ENCODE measurements at regions not wholly inside any gene's neighbourhood (a gene's known extent, or its start where the extent isn't known, plus 50 kb on each side); places are given as distances from the start of the nearest gene placed in this dataset.

DNA sequence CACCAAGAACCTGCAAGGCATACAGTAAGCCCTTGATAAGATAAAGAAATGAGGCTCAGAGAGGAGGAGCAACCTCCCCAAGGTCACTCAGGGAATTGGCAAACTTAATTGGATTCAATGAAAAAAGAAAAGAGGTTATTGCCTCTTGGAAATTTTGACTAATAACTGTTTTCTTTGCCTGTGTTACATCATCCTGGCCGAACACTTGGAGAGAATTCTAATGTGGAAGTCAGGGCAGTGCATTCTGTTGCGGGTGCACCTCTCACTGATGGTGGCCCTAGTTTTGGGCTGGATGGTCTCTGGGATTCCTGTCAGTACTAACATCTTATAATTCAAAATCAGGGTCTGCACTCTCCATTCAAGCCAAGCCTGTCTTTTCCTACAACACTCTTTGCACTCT, 186.2 kb upstream of the BCOR start:
- no peak overlapping the region for H3K4me3 Mint-ChIP-seq
- TF ChIP-seq, protein P1, sequence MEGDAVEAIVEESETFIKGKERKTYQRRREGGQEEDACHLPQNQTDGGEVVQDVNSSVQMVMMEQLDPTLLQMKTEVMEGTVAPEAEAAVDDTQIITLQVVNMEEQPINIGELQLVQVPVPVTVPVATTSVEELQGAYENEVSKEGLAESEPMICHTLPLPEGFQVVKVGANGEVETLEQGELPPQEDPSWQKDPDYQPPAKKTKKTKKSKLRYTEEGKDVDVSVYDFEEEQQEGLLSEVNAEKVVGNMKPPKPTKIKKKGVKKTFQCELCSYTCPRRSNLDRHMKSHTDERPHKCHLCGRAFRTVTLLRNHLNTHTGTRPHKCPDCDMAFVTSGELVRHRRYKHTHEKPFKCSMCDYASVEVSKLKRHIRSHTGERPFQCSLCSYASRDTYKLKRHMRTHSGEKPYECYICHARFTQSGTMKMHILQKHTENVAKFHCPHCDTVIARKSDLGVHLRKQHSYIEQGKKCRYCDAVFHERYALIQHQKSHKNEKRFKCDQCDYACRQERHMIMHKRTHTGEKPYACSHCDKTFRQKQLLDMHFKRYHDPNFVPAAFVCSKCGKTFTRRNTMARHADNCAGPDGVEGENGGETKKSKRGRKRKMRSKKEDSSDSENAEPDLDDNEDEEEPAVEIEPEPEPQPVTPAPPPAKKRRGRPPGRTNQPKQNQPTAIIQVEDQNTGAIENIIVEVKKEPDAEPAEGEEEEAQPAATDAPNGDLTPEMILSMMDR (IDR thresholded peaks at IDR 0.05), result no peak
- 100% methylated on average over 1 of the region's 2 CpGs for WGBS (ENCODE audit: insufficient coverage)
- H3K4me1 Mint-ChIP-seq, result peaks cover 20 to 21% of the 10 kb centered on the region in 2 donors
- peaks cover 6 to 20% of the 10 kb centered on the region in 2 donors for H3K27me3 Mint-ChIP-seq (ENCODE audit: low read depth in 2 of 2)
- peaks cover 2 to 3% of the 10 kb centered on the region in 2 donors for H3K9me3 Mint-ChIP-seq
- ATAC-seq (no peak), DNase-seq (no peak)
- peaks cover 24% of the 10 kb centered on the region for H3K4me1 ChIP-seq (ENCODE audit: control insufficient read depth, insufficient read depth, low read length)
- no peak overlapping the region for H3K4me3 ChIP-seq (ENCODE audit: low read length)
- H3K27ac ChIP-seq (ENCODE audit: low read length), result no peak overlapping the region
- intact Hi-C loops (cut with micrococcal nuclease), result no loop called here
- no peaks in the 10 kb centered on the region for H3K36me3 Mint-ChIP-seq
- no peak overlapping the region for H3K27ac Mint-ChIP-seq
- H3K9me3 ChIP-seq (ENCODE audit: control insufficient read depth, insufficient read depth, low read length), result peaks cover 3% of the 10 kb centered on the region
- no peaks in the 10 kb centered on the region for H3K36me3 ChIP-seq (ENCODE audit: control insufficient read depth, insufficient read depth, low read length)
- no peaks in the 10 kb centered on the region for H3K27me3 ChIP-seq (ENCODE audit: control insufficient read depth, insufficient read depth, low read length)

DNA sequence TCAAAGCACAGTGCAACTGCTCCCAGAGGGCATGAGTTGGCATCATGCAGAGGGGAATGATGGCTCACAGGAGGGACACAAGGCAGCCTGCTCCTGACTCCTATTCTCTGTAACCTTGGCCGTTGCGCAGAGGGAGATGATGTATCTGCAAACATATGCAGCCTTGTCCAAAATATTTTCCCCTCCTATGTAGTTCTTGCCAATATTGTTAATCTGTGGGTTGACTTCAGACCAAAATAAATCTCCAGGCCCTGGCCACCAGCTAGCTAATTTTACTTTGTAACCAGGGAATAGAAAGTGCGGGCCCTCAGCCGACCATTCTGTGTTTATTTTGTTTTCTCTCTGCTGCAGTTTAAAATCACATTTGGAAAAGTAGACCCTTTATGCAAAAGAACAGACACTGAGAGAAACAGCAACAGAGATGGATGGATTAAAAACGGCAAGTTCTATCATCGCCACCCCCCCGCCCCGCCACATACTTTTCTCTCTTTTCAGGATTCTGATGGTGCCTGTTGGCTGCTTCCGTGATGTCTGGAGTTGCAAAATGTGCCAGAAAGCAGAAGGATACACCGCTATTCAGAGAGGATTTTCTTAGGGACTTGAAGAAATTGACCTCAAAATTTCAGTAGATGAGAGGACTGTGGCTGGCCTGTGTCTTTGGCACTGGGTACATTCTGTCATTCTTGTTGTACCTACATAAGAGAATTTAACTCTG, 185.3 kb upstream of the BCOR start:
- ATAC-seq (no peak), DNase-seq (no peak)
- H3K27me3 Mint-ChIP-seq (ENCODE audit: low read depth in 2 of 2), result peaks cover 6 to 26% of the 10 kb centered on the region in 2 donors
- WGBS (ENCODE audit: insufficient coverage), result 97% methylated on average over 8 of the region's 10 CpGs
- no peak overlapping the region for H3K4me3 ChIP-seq (ENCODE audit: low read length)
- H3K4me1 Mint-ChIP-seq, result peaks cover 28 to 29% of the 10 kb centered on the region in 2 donors
- no peaks in the 10 kb centered on the region for H3K36me3 Mint-ChIP-seq
- peaks cover 2 to 3% of the 10 kb centered on the region in 2 donors for H3K9me3 Mint-ChIP-seq
- intact Hi-C loops (cut with micrococcal nuclease), result no loop called here
- no peak overlapping the region for H3K27ac ChIP-seq (ENCODE audit: low read length)
- H3K4me1 ChIP-seq (ENCODE audit: control insufficient read depth, insufficient read depth, low read length), result peaks cover 32% of the 10 kb centered on the region
- no peaks in the 10 kb centered on the region for H3K36me3 ChIP-seq (ENCODE audit: control insufficient read depth, insufficient read depth, low read length)
- peaks cover 3% of the 10 kb centered on the region for H3K9me3 ChIP-seq (ENCODE audit: control insufficient read depth, insufficient read depth, low read length)
- H3K27ac Mint-ChIP-seq, result no peak overlapping the region
- TF ChIP-seq, protein P1 (IDR thresholded peaks at IDR 0.05), result no peak
- H3K4me3 Mint-ChIP-seq, result no peak overlapping the region
- no peaks in the 10 kb centered on the region for H3K27me3 ChIP-seq (ENCODE audit: control insufficient read depth, insufficient read depth, low read length)

DNA sequence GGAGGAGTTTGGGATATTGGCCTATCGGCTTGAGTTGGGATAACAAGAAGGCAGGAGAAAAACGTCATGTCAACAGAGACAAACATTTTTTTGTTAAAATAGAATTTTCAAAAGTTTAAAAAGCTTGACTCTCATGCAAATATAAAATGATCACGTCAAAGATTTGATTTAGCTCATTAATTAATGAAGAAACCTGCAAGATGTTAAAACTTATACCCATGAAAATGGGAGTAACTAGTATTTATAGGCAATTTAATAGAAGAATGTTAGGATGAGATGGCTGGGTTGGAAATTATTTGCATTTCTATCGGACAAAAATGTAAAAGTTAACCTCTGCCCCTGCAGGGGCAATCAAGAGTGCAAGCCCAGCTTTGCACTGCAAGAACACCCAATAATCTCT, 184.6 kb upstream of the BCOR start:
- DNase-seq, result no peak
- Histone ChIP-seq H3K4me3 (ENCODE audit: low read length) (no peak overlapping the region), H3K36me3 (ENCODE audit: control insufficient read depth, insufficient read depth, low read length) (no peaks in the 10 kb centered on the region), H3K27me3 (ENCODE audit: control insufficient read depth, insufficient read depth, low read length) (no peaks in the 10 kb centered on the region), H3K4me1 (ENCODE audit: control insufficient read depth, insufficient read depth, low read length) (peaks cover 37% of the 10 kb centered on the region), H3K27ac (ENCODE audit: low read length) (no peak overlapping the region), H3K9me3 (ENCODE audit: control insufficient read depth, insufficient read depth, low read length) (peaks cover 3% of the 10 kb centered on the region)
- Mint-ChIP-seq H3K4me1 (peaks cover 33% of the 10 kb centered on the region in 2 donors), H3K36me3 (no peaks in the 10 kb centered on the region), H3K4me3 (no peak overlapping the region), H3K27me3 (ENCODE audit: low read depth in 2 of 2) (peaks cover 6 to 21% of the 10 kb centered on the region in 2 donors), H3K9me3 (peaks cover 2 to 3% of the 10 kb centered on the region in 2 donors), H3K27ac (no peak overlapping the region)
- intact Hi-C loops (cut with micrococcal nuclease), result no loop called here
- 93% methylated on average over 2 of the region's 4 CpGs for WGBS (ENCODE audit: insufficient coverage)
- no peak for ATAC-seq
- TF ChIP-seq, protein P1 (IDR thresholded peaks at IDR 0.05), result no peak

Data from natural killer cell (primary cell).